ENCODE measurements at regions not wholly inside any gene's neighbourhood (a gene's known extent, or its start where the extent isn't known, plus 50 kb on each side); places are given as distances from the start of the nearest gene placed in this dataset.

- peaks cover 35% of the 10 kb centered on the region for H4K20me1 ChIP-seq (ENCODE audit: insufficient read depth)
- H3K27me3 ChIP-seq (ENCODE audit: insufficient read depth, low read depth), result no peaks in the 10 kb centered on the region
- DNase-seq, result no peak
- H3K4me3 ChIP-seq, result no peak overlapping the region
- no peak overlapping the region for H3K4me2 ChIP-seq
- H2AFZ ChIP-seq, result no peak overlapping the region
- no peak overlapping the region for H3K27ac ChIP-seq
- H3K9me2 ChIP-seq (ENCODE audit: insufficient read depth), result no peaks in the 10 kb centered on the region
- CTCF ChIA-PET, result no interaction called here
- no TSS peak for BruUV-seq (replicated peaks)
- POLR2A ChIA-PET (ENCODE audit: unreplicated experiment), result no interaction called here
- intact Hi-C loops (cut with micrococcal nuclease; ENCODE audit: unreplicated experiment), result no loop called here
- peaks cover 82% of the 10 kb centered on the region for H3K79me2 ChIP-seq (ENCODE audit: low read depth)
- TF ChIP-seq EZH2 (IDR thresholded peaks at IDR 0.05; ENCODE audit: low read depth), result no peak
- TF ChIP-seq CTCF (conservative IDR thresholded peaks at IDR 0.05), result no peak
- H3K9me3 ChIP-seq (ENCODE audit: insufficient read depth, low read depth), result no peaks in the 10 kb centered on the region
- no peaks in the 10 kb centered on the region for H3K36me3 ChIP-seq (ENCODE audit: low read depth)
- no peaks in the 10 kb centered on the region for H3K4me1 ChIP-seq (replicated peaks; ENCODE audit: insufficient read depth)
- H3F3A ChIP-seq (ENCODE audit: insufficient read depth, low read depth), result no peaks in the 10 kb centered on the region
Measured at GRCh38 chr3:72383883-72384282, 464.4 kb downstream of the SHQ1 start.

- peaks cover 34% of the 10 kb centered on the region for H4K20me1 ChIP-seq (ENCODE audit: insufficient read depth)
- CTCF ChIA-PET, result no interaction called here
- TF ChIP-seq EZH2 (IDR thresholded peaks at IDR 0.05; ENCODE audit: low read depth), result no peak
- no peak for TF ChIP-seq CTCF (conservative IDR thresholded peaks at IDR 0.05)
- peaks cover 75% of the 10 kb centered on the region for H3K79me2 ChIP-seq (ENCODE audit: low read depth)
- POLR2A ChIA-PET (ENCODE audit: unreplicated experiment), result no interaction called here
- no peaks in the 10 kb centered on the region for H3K4me1 ChIP-seq (replicated peaks; ENCODE audit: insufficient read depth)
- no peaks in the 10 kb centered on the region for H3K9me3 ChIP-seq (ENCODE audit: insufficient read depth, low read depth)
- no peak overlapping the region for H3K4me3 ChIP-seq
- H3K27me3 ChIP-seq (ENCODE audit: insufficient read depth, low read depth), result no peaks in the 10 kb centered on the region
- H3F3A ChIP-seq (ENCODE audit: insufficient read depth, low read depth), result no peaks in the 10 kb centered on the region
- no peaks in the 10 kb centered on the region for H3K36me3 ChIP-seq (ENCODE audit: low read depth)
- DNase-seq, result no peak
- intact Hi-C loops (cut with micrococcal nuclease; ENCODE audit: unreplicated experiment), result no loop called here
- H3K9me2 ChIP-seq (ENCODE audit: insufficient read depth), result no peaks in the 10 kb centered on the region
- H3K4me2 ChIP-seq, result no peak overlapping the region
- no peak overlapping the region for H2AFZ ChIP-seq
- no peak overlapping the region for H3K27ac ChIP-seq
- BruUV-seq (replicated peaks), result no TSS peak
Measured at GRCh38 chr3:72383230-72383629, 465.0 kb downstream of the SHQ1 start.

GRCh38 chr3:72382460-72382859 lies 465.8 kb downstream of the SHQ1 start:
- CTCF ChIA-PET, result no interaction called here
- no peak overlapping the region for H2AFZ ChIP-seq

More at GRCh38 chr3:72382460-72382859, 465.8 kb downstream of the SHQ1 start:
- H3K27ac ChIP-seq, result no peak overlapping the region
- no peaks in the 10 kb centered on the region for H3K4me1 ChIP-seq (replicated peaks; ENCODE audit: insufficient read depth)
- TF ChIP-seq EZH2 (IDR thresholded peaks at IDR 0.05; ENCODE audit: low read depth) (no peak), CTCF (conservative IDR thresholded peaks at IDR 0.05) (no peak)
- H4K20me1 ChIP-seq (ENCODE audit: insufficient read depth), result peaks cover 34% of the 10 kb centered on the region
- H3K9me2 ChIP-seq (ENCODE audit: insufficient read depth), result no peaks in the 10 kb centered on the region
- intact Hi-C loops (cut with micrococcal nuclease; ENCODE audit: unreplicated experiment), result no loop called here
- no peaks in the 10 kb centered on the region for H3F3A ChIP-seq (ENCODE audit: insufficient read depth, low read depth)
- H3K79me2 ChIP-seq (ENCODE audit: low read depth), result peaks cover 68% of the 10 kb centered on the region
- POLR2A ChIA-PET (ENCODE audit: unreplicated experiment), result no interaction called here
- H3K4me3 ChIP-seq, result no peak overlapping the region
- H3K4me2 ChIP-seq, result no peak overlapping the region
- no TSS peak for BruUV-seq (replicated peaks)
- no peaks in the 10 kb centered on the region for H3K27me3 ChIP-seq (ENCODE audit: insufficient read depth, low read depth)
- no peaks in the 10 kb centered on the region for H3K36me3 ChIP-seq (ENCODE audit: low read depth)
- DNase-seq, result no peak
- H3K9me3 ChIP-seq (ENCODE audit: insufficient read depth, low read depth), result no peaks in the 10 kb centered on the region
